Glomerular endothelial cell (primary cell): ENCODE measurements at regions not wholly inside any gene's neighbourhood (a gene's known extent, or its start where the extent isn't known, plus 50 kb on each side); places are given as distances from the start of the nearest gene placed in this dataset.

Experiments
- DNase-seq: peaks from one replicate; pipeline ENCODE4 v3.0.0-alpha.2; 2011; ENCODE audit warnings: low read depth, low spot score; ENCODE audit errors: extremely low read depth

DNA sequence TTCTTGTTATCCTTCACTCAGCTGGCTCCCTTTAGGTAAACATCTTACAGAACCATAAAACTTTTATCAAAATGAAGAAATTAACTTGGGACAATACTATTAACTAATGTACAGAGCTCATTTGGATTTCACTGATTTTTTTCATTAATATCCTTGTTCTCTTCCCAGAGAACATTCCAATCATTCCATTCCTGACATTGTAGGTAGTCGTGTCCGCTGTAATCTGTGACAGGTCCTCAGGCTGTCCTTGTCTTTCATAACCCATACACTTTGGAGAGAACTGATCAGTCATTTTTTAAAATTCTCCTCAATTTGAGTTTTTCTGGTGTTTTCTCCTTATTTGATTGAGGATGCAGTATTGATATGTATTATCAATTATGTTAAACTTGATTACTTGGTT lies 916.8 kb downstream of the GALC start:
- DNase-seq = no peak

DNA sequence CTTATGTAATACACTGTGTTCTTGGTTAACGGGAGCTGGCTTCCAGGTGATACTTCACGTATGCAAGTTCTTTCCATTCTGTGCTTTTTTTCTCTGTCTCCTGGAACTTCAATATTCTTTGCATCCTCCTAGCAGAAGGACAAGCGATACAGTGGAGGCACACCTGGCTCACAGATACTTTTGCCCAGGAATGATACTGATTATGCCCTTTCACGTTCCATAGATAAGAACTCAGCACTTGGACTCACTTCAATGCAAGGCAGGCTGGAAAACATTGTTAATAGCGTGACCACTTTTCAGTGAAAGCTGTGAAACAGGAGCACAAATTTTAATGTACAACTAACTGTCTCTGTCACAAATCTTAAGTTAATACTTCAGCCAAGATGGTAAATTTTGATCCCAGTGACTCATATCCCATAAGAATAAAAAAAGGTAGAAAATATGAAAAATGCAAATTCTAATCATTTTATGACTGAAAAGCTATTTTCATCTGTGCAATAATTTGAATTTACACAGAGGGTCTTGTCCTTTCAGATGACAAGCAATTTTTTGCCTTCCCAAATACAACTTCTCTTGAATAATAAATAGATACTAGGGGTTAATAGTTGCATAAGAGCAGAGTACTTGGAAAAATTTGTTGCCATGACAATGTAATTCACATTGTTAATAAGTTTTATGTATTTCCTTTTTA lies 919.0 kb downstream of the GALC start:
- no peak for DNase-seq

DNA sequence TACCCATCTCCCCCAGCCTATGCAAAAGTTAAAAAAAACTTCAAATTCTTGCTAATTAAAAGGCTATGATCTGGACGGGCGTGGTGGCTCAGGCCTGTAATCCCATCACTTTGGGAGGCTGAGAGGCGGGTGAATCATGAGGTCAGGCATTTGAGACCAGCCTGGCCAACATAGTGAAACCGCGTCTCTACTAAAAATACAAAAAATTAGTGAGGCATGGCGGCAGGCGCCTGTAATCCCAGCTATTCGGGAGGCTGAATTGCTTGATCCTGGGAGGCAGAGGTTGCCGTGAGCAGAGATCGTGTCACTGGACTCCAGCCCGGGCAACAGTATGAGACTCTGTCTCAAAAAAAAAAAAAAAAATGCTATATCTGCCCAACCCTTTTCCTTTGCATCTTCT lies 925.4 kb downstream of the GALC start:
- no peak for DNase-seq

DNA sequence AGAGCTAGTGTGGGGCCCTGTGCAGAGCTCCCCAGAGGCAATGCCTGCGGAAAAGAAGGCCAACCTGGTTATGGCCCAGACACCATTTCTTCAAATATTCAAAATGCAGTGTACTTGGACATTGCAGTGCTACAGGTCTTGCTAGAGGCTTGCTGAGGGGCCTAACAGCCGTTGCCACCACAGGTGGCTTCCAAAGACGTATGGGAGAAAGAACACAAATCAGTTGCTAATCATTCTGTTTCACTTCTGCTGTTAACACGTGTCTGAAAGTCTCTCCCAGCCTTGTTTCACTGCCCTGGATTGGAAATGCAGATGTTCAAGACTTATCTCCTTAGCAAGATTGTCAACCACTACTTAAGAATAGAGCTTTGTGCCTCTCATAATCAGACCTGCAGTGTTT lies 925.9 kb downstream of the GALC start:
- no peak for DNase-seq

DNA sequence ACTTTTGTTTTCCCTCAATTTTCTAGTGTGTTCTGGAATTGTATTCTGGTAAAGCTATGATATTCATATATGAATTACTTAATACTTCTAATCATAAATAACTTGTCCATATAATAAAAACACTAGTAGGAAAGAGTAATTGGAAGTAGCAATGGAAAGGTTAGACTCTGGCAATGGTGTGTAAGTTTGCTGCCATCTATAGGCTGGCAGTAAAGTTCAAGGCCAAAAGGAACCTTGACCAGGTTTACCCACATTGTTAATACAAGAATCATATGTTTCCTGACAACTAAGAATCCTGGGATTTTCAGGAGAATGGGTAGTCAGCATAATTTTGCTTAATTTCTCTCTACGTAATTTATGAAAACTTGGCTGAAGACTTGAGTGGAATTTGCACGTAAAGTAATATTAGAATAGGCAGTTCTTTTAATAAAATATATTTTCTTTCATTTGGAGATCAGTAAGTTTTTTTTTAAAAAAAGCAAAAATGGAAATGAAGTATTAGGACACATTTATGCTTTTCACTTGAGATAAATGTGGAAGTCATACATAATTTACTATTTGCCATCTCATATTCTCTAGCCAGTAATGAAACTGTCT lies 926.7 kb downstream of the GALC start:
- no peak for DNase-seq

DNA sequence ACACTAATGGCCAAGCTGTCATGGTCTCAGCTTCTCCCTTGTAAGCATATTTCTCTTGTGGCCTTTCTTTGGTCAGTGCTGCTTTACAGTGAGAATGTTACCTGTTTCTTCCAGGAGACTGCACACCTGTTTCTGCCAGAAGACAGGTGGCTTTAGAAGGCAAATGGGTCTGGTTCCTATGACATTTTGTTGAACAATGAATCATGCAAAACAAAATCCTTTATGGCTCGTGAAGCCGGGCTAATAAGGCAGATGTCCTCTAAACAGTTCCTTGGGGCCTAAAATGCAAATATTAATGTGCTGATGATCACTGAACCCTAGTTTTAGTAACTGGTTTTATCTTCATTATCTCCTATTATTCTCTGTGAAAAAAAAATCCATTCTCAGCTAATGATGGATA lies 927.6 kb downstream of the GALC start:
- no peak for DNase-seq

DNA sequence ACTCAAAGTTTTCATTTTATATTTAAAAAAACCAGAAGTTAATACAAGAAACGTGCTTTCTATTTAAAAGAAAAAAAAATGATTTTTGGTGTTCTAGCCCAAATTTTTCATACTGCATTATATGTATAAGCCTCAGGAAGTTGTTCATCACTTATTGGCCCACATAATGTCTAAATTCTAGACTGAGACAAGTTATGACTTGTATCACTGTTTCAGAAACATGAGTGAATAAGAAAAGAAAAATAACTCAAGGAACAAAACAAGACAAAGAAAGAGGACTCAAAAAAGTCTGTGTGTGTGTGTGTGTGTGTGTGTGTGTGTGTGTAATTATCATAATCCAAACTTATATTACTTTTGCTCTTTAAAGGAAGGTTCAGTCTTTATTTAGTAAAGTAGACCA lies 929.8 kb downstream of the GALC start:
- no peak for DNase-seq

DNA sequence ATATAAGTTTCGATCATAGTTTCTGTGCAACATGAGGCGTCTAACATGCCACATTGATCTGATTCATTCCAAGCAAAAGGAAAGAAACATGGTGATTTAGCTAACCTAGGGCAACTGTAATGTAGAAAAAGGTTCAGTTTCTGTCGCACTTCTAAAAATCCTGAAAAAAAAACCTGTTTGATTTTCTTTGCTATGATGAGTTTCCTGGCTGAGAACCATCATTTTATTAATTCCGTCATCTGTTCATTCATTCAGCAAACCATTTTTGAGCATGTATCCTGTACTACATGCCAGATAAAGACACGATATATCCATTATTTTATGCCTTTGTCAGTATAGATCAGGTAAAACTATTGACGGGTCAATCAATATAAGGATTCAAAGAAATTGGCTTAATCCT lies 932.6 kb downstream of the GALC start:
- DNase-seq = no peak

DNA sequence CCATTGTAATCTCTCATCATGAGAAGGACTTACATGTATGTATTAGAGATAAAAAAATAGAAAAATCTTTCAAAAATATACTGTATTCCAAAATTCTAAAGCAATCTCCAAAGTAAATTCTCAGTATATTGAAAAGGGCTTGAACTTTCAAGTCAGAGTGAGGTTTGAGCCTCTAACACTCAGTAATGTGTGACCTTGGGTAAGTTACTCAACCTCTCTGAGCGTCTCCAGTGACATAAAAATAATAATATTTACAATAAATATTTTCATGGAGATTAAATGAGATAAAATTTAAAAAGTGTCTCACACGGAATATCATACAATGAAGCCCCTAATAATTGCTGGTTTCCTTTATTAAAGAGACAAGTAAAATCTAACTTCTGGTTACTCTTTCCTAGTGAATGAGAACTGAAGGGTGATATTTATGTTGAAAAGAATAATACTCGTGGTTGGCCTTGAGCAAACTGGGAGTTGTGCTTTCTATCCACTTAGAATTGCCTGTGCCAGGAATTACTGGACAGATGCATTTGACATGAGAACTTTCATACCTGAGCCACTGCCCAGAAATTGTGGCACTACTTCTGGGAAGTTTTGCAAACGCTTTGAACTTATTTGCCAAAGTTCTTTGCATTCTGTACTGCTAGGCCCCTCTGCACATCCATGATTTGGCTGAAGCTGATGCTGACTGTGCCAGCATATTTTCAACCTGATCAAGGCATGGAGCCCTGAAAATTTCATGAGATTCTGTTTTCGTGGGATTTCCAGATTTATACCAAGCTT lies 933.7 kb downstream of the GALC start:
- DNase-seq = no peak

DNA sequence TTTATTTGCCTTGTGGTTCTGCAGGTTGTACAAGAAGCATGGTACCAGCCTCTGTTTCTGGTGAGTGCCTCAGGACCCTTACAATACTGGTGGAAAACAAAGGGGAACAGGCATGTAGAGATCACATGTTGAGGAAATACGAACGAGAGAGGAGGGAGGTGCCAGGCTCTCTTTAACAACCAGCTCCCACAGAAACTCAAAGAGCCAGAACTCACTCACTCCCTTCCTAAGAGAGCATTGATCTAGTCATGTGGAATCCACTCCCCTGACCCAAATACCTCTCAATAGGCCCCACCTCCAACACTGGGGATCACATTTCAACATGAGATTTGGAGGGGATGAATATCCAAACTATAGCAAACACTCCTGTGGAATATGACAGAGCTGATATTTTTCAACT lies 938.0 kb downstream of the GALC start:
- DNase-seq = no peak

DNA sequence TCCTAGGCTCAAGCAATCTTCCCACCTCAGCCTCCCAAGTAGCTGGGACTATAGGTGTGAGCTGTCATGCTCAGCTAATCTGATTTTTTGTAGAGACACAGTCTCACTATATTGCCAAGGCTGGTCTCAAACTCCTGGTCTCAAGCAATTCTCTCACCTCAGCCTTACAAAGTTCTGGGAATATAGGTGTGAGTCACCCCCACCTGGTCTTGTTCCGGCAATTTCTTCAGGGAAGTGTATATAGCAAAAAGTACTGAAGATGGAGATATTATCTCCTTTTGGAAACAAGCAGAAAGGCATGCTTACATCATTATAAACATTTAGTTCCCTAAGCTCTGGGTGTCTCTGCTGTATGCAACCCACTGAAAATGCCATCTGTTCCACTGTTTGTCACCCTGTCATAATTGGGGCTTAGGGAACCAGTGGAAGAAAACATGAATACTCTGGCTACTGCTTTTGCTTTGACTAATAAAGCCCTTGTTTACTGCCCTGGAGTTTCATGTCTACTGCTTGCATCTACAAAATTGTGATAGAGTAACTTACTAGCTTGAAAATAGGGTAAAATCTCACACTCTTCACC lies 940.2 kb downstream of the GALC start:
- no peak for DNase-seq

DNA sequence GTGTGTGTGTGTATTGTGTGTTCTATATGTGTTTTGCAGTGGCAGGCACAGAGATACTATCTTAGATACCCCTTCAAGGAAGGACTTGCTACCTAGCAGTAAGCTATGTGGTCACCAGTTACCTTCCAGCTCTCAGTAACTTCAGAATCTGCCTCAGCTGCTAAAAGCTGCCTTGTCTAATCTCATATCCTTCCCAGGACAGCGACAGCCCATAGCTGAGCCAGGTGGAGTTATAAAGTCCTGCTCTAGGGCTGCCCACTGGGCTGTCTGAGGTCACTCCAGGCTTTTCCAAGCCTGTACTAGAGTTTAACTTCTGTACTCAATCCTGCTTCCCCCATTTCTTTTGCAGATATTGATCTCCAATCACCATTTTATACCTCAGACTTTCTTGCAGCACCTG lies 942.6 kb downstream of the GALC start:
- no peak for DNase-seq

DNA sequence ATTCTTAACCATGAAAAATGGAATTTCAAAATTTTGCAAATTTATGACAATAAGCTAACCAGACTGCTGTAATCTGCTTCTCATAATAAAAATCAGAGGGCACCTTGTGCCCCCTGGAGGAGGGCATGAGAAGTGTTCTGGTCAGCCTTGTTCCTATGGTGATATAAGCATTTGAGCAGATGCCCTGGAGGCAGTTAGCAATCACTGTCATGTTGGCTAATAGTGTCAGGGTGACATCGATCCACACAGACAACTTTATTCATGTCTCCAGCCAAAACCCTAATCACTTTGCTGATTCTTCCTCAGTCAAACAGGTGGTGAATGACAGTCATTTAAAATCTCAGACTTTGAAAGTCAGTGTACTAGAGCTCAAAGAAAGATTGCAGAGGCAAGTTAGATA lies 943.0 kb downstream of the GALC start:
- no peak for DNase-seq

DNA sequence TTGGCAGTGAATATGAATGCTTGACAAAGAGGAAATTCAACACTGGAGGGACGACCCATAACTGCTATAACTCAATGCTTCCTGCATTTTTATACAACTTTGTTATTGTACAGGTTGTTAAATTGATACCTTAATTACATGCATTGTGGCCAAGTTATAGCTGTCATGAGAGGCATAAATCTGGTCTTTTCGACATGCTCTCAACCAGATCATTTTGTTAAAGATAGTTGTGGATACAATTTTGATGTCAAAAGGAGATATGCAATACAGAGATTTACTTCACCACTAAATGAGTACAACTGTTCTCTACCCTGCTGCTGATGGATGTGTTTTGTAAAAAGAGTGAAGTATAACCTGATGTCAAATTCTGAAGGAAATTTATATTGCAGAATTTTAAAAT lies 946.0 kb downstream of the GALC start:
- no peak for DNase-seq

DNA sequence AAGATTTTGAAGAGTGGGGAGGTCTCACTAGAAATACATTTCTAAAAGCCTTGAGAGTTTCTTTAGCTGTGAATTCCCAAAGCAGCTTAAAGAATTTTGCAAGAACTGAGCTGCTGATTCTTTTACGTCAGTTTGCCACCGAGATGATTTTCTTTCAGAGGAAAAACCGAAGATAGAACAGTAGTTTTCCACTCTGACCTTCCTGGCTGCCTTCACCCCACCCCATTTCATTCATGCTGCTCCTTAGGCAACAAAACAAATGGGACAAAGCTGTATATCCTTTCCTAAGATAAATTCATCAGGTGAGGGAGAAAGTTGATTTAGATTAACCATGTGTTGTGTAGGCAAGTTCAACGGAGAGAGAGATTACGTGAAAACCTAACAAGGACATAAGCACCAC lies 947.0 kb downstream of the GALC start:
- DNase-seq = no peak

DNA sequence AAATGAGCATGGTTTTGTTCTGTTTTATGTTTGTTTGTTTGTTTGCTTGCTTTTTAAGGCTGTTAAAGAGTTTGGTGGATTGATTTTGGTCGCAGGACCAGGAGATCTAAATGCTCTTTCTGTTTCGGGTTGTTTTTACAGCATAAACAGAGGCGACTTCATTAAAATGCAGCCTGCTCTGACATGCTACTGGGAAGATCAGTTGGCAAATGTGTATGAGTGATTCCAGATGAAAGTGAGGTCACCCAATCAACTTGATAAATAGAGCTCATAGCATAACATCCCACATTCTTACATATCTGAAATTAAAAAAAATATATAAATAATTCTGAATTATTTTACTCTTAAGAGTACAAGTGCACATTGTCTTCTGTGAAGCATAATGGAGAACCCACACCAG lies 947.7 kb downstream of the GALC start:
- no peak for DNase-seq

DNA sequence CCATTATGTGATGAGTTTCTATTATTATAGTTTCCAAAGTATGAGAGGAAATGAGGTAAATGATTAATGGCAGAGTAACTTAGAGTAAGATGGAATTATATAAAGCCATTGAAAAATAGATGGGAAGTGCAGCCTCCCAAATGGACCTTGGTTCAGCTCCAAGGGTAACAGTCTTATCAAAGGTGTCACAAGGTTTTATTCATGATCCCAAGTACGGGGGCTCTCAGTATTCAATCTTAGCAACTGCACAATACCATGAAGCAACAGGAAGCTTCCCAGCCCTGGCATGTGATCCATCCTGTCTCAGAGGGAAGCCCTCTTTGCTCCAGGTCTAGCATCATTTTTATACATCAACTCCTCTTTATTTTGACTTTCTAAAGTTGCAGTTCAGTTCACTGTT lies 948.2 kb downstream of the GALC start:
- no peak for DNase-seq

DNA sequence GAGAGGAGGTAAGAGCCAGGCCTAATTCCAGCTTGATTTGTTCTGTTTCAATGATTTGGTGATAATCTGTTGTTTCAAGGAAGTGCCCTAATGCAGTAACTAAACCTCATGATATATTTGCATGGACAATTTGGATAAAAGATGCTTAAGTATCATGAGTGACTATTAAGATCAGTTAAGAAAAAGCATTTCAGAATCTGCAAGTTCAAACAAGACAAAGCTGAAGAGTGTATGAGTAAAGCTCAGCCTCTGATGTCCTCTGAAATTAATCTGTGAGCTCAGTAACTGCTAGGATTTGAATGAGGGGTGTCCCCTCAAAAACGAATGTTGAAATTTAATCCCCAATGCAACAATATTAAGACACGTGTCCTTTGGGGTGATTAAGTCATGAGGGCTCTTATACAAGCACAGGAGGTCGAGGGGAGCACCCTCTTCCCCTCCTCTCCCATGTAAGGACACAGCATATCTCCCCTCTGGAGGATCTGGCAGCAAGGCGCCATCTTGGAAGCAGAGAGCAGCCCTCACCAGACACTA lies 949.2 kb downstream of the GALC start:
- no peak for DNase-seq

DNA sequence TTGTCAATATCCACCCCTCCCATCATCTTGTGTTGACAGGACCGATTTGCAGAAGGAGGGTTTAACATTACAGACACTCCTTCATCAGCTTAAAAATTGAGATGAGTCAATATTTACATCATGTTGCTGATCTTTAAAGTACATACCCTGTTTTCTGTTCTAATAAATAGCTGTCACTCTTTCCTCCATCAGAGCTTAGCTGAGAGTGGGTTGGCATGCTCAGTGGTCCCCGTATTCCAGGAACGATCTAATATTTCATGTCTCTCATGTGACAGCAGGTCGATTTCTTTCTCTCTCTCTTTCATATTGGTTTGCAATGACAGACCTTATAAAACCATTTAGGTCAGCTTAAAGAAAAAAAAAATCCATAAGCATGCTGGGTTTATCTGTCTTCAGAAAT lies 950.6 kb downstream of the GALC start:
- DNase-seq = no peak

DNA sequence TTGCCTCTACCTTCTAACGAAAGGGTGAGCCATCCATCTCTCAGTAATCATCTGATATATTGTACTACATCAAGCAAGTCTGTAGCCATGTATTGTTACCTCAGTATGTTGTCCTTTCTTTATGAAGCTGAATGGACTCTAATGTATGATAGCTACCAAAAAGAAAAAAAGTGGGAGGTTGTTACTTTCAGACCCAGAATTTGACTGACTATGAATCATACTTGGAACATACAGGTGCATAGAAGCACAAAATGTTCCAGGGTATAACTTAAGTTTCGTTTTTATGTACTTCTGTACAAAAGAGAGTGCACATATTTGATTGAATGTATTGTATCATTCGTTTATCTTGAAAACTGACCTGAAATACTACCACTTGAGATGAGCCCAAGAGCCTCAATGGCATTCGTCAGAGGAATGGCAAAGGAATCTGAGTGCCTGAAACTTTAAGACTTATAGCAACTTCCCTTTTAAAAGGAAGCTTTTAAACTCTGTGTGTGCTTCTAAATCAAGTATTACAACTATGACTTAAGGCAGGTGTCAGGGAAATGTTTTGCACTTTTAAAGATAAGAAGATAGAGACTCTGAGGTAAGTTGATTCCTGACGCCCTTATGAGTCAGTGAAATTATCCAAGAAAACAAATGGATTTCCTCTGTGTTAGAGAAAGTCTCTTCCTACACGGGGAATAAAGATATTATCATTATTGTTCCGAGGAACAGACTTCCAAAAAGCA lies 951.5 kb downstream of the GALC start:
- DNase-seq = no peak

DNA sequence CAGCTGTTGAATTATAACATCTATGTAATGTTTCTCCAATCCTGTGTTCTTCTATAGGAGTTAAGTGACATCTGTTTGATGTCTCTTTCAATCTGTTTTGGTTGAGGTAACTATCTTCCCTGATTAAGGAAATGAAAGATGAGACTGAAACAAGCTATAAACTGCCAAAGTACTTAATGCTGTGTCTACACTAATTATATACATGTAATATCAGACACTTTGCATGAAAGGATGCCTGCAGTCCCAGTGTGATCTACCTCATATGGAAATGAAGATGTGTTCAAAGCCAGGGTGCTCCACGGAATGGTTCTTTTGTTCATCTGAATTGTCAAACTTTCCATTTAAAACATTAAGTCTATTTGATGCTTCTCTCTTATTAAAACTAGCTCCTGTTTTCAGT lies 958.3 kb downstream of the GALC start:
- no peak for DNase-seq
